A204.1 (cell line): ENCODE measurements at regions not wholly inside any gene's neighbourhood (a gene's known extent, or its start where the extent isn't known, plus 50 kb on each side); places are given as distances from the start of the nearest gene placed in this dataset.
"Not testable (repeated sequence)": the region's sequence is repeated elsewhere in the genome, so short reads cannot be mapped to it uniquely, and the experiment has no call there.

Experiments
- FAIRE-seq: peaks from 2 replicates; lab custom pipeline; 2012; peaks lifted over from hg19 to GRCh38; lab: Jason Lieb, UNC

- no peak for FAIRE-seq
Observed at GRCh38 chr2:186093174-186093573, 354.6 kb downstream of the FSIP2 start.

DNA sequence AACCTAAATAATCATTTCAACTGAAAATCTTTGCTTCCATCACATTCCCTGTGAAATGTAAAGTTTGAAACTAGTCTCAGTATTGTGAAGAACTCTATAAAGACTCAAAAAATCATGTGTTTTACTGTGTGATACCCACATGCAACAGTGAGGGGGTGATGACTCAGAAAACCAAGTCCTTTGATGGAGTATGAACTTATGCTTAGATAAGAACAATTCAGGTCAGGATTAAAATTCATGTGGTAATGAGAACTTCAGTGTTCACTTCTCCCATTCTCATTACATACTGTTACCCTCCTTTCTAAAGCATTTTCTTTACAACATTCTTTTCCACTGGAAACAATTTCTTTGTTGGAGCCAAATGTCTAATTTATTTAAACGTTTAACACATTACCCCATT is 360.2 kb downstream of the FSIP2 start:
- no peak for FAIRE-seq

DNA sequence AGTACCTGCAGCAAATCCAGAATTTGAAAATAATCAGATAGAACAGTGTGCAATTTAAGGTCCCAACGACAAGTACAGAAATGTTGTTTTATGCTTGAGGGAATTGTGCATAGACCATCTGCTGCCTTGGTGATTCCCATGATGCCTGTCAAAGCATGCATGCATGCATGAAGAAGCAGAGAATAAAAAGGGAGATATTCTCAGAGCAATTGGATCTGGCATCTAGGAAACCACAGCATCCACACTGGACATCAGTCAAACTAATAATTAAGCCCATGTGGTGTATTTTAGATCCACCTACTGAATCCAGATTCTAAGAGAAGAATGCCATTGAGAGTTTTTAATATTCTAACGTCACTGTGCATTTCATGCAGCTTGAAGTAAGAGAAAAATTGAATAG is 361.2 kb downstream of the FSIP2 start:
- FAIRE-seq: no peak

DNA sequence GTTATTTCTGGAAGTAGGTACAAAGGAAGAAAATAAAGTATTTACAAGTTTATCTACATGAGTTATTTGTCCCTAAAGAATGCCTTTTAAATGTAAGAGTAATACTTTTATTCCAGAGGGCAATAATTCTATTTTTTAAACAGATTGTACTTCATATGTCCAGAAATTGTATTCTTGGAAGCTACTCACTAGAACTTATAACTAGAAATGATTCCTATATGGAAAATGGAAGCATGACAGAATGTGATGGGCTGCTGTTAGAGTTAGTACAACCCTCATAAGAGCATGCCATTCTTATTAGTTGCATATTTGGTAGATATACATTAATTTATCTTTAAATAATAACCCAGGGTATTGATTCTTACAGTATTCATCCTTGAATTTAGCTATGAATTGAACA is 362.0 kb downstream of the FSIP2 start:
- no peak for FAIRE-seq

GRCh38 chr2:186101616-186102015 is 363.0 kb downstream of the FSIP2 start:
- FAIRE-seq: no peak

- FAIRE-seq: no peak
Observed at GRCh38 chr2:186103276-186103675, 364.7 kb downstream of the FSIP2 start.

GRCh38 chr2:186105016-186105724 is 366.6 kb downstream of the FSIP2 start:
- FAIRE-seq: no peak

GRCh38 chr2:186108470-186108869 is 369.9 kb downstream of the FSIP2 start:
- no peak for FAIRE-seq

DNA sequence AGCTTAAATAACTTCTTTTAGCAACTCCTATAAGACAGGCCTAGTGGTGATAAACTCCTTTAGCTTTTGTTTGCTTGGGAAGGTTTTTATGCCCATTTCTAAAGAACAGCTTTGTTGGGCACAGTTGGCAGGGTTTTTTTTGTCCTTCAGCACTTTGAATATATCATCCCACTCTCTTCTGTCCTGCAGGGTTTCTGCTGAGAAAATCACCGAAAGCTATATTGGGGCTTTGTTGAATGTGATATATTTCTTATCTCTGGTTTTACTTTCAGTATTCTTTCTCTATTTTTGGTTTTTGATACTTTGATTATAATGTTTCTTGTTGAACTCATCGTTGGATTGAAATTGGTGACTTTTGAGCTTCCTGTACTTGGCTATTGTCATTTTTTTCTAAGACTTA is 372.8 kb upstream of the ZC3H15 start:
- no peak for FAIRE-seq

- no peak for FAIRE-seq
Observed at GRCh38 chr2:186125156-186125555, 360.9 kb upstream of the ZC3H15 start.

DNA sequence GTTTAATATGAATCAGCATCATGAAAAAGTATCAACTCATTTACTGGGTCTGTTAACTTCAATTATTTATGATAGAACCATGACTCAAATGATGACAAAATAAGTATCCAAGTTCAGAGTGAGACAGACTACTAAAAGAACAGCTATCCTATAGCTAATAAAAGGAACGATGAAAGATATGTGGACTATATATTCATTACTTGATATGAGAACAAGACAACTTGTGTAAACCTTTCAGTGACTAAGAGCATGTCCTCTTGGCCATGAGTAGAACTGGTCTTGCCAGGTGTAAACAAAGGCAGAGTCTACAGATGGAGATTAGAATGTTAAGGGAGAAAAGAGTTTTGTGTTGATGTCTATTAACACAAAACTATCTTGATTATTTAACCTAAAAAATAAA is 360.4 kb upstream of the ZC3H15 start:
- no peak for FAIRE-seq

DNA sequence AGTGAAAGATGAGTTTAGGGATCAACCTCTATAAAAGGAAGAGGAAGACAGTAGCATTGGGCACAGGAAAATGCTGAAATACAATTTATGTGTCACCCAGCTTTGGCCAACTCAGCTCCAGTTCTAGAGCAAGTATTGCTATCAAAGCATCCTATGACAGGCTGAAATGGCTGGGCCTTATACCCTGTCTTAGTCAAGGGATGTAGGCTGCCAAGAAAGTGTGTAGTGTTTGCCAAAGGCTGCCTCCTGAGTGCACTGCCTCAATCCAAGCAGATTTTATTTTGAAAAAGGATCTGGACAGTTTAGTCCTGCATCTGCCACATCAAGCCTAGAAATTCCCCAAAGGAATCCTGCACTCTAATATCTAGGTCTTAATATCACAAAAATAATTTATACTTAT is 359.9 kb upstream of the ZC3H15 start:
- no peak for FAIRE-seq

DNA sequence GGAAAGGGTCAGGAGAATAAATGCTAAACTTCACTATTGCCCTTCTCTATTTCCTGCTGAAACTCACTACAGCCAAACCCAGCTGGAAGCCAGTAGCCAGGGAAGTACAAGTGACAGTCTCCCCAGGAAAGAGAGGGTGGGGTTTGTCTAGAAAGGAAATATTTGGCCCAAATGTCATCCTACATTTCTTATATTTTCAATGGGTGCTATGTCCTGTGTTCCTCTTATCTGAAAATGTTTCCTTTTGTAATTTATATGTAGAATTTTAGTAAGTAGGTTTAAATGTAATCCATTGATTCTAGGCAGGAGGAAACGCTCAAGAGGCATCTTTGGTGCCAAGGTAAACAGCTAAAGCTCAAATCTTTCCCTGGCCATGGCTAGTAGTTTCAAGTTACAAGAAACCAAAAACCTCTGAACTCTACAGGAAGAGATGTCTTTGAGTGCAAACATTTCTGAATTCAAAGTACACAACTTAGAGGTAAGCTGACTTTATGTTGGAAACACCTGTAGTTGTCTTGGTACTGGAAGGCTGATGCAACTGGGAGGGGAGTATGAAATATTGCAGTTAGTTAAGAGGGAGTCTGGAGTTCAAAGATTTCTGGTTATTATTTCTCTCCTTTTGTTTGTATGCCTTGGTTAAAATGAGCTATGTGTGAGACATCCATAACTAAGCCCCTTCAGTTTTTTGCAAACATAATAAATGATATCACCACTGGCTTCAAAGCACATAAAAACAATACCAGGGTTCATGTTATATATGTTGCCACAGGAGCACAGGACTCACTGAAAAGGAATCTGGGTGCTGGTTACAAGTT is 356.1 kb upstream of the ZC3H15 start:
- no peak for FAIRE-seq

GRCh38 chr2:186130748-186131641 is 355.1 kb upstream of the ZC3H15 start:
- FAIRE-seq: no peak

GRCh38 chr2:186135686-186136085 is 350.4 kb upstream of the ZC3H15 start:
- no peak for FAIRE-seq

DNA sequence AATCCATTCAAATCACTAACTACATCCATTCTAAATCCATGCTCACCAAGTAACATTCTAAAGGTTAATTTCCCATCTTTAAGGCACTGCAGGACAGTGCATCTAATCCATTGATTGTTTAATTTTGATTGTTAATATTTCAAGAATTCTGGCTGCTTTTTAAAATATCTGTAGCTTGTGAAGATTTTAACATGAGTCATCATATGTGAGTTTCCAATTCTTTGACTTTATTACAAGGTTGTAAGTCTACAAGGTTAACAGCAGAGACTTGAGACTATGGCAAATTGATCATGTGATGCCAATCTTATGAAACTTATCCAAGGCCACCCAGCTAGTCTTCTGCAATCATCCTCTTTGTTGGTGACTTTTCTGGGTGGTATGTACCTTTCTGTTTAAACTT is 349.2 kb upstream of the ZC3H15 start:
- FAIRE-seq: no peak

GRCh38 chr2:186138845-186139244 is 347.2 kb upstream of the ZC3H15 start:
- FAIRE-seq: no peak

GRCh38 chr2:186159101-186159500 is 327.0 kb upstream of the ZC3H15 start:
- FAIRE-seq: no peak

DNA sequence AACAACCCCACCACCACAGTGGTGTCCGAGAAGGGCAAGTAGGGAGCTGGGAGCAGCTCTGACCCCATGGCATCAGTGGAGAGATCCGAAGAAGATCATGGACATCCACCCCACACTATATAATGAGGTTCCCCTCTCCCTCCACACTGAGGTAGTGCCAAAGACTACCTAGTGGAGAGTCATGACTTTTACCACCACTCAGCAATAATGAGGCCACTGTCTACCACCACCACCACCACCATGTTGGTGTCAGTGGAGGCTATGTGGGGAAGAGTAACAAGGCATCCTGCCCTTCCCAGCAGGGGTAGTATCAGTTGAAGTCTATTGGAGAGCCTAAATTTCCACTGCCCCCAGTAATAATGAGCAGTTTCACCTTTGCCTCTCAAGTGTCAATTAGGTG is 321.7 kb upstream of the ZC3H15 start:
- no peak for FAIRE-seq

- no peak for FAIRE-seq
Observed at GRCh38 chr2:186170693-186171092, 315.4 kb upstream of the ZC3H15 start.

DNA sequence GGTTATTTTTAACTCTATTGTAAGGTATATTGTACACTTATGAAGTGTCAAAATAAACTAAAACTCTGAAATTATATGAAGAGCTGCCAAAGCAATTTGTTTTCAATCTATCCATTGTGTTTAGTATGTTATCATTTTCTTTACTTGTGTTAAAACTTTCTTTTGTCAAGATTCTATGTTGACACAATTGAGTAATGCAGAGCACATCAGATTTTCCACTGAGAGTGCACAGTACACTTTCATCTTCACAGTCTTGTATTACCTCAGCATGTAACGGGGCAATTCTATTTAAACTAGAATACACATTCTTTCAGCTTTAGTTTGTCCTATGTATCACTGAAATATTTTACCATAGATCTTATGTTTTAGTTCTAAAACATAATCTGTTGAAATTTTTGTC is 304.4 kb upstream of the ZC3H15 start:
- FAIRE-seq: no peak

- FAIRE-seq: not testable (repeated sequence)
Observed at GRCh38 chr2:186182366-186182765, 303.7 kb upstream of the ZC3H15 start.

DNA sequence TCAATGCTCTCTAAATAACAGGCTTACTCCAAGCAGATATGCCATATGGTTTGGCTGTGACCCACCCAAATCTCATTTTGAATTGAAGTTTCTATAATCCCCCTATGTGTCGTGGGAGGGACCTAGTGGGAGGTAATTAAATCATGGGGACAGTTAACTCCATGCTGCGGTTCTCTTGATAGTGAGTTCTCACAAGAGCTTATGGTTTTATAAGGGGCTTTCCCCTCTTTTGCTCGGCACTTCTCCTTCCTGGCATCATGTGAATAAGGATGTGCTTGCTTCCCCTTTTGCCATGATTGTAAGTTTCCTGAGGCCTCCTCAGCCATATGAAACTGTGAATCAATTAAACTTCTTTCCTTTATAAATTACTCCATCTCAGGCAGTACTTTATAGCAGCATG is 302.7 kb upstream of the ZC3H15 start:
- no peak for FAIRE-seq
